ENCODE measurements at regions not wholly inside any gene's neighbourhood (a gene's known extent, or its start where the extent isn't known, plus 50 kb on each side); places are given as distances from the start of the nearest gene placed in this dataset.

- no peaks in the 10 kb centered on the region for H3K36me3 ChIP-seq (ENCODE audit: control insufficient read depth, insufficient read depth, low read length, severe bottlenecking)
- H3K4me3 ChIP-seq (ENCODE audit: low read length) = no peak overlapping the region
- peaks cover 71% of the 10 kb centered on the region for H3K27me3 ChIP-seq (replicated peaks; ENCODE audit: control insufficient read depth, insufficient read depth, low read length)
- peaks cover 4% of the 10 kb centered on the region for H3K4me1 ChIP-seq (ENCODE audit: control insufficient read depth, insufficient read depth, low read length)
- H3K9me3 ChIP-seq (ENCODE audit: control insufficient read depth, low read length) = no peaks in the 10 kb centered on the region
- DNase-seq (ENCODE audit: low read depth) = no peak
- H3K9ac ChIP-seq (ENCODE audit: low read length) = no peak overlapping the region
Measured at GRCh38 chr7:128161466-128162125, 79.5 kb upstream of the LEP start.

GRCh38 chr7:128162666-128163065 is 78.4 kb upstream of the LEP start:
- Histone ChIP-seq H3K4me1 (ENCODE audit: control insufficient read depth, insufficient read depth, low read length) (peaks cover 11% of the 10 kb centered on the region), H3K36me3 (ENCODE audit: control insufficient read depth, insufficient read depth, low read length, severe bottlenecking) (no peaks in the 10 kb centered on the region), H3K4me3 (ENCODE audit: low read length) (no peak overlapping the region), H3K9ac (ENCODE audit: low read length) (no peak overlapping the region), H3K27me3 (replicated peaks; ENCODE audit: control insufficient read depth, insufficient read depth, low read length) (peaks cover 66% of the 10 kb centered on the region), H3K9me3 (ENCODE audit: control insufficient read depth, low read length) (no peaks in the 10 kb centered on the region)
- no peak for DNase-seq (ENCODE audit: low read depth)

DNA sequence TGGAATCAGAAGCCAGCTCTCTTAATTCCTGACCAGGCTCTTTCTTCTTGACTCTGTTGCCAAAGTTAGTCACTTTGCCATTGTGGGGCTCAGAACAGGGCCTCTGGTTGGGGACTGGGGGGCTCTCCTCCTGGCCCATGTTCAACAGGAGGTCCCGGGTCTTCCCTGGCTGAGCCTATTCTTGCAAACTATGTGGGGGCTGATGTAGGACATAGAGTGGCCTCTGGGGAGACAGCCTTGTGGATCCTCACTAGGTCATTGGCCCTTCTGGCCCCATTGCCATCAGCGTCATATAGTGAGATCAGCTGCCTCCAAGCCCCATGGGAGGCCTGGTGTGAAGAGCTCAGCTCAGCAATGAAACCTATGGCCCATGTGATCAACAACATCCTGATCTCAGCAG is 77.6 kb upstream of the LEP start:
- no peak for DNase-seq (ENCODE audit: low read depth)
- H3K4me3 ChIP-seq (ENCODE audit: low read length) = no peak overlapping the region
- H3K27me3 ChIP-seq (replicated peaks; ENCODE audit: control insufficient read depth, insufficient read depth, low read length) = peaks cover 66% of the 10 kb centered on the region
- H3K9ac ChIP-seq (ENCODE audit: low read length) = no peak overlapping the region
- peaks cover 15% of the 10 kb centered on the region for H3K4me1 ChIP-seq (ENCODE audit: control insufficient read depth, insufficient read depth, low read length)
- H3K36me3 ChIP-seq (ENCODE audit: control insufficient read depth, insufficient read depth, low read length, severe bottlenecking) = no peaks in the 10 kb centered on the region
- no peaks in the 10 kb centered on the region for H3K9me3 ChIP-seq (ENCODE audit: control insufficient read depth, low read length)

GRCh38 chr7:128164061-128164954 is 76.8 kb upstream of the LEP start:
- no peak overlapping the region for H3K9ac ChIP-seq (ENCODE audit: low read length)
- DNase-seq (ENCODE audit: low read depth) = peak; percentile 42
- no peaks in the 10 kb centered on the region for H3K9me3 ChIP-seq (ENCODE audit: control insufficient read depth, low read length)
- no peaks in the 10 kb centered on the region for H3K36me3 ChIP-seq (ENCODE audit: control insufficient read depth, insufficient read depth, low read length, severe bottlenecking)
- no peak overlapping the region for H3K4me3 ChIP-seq (ENCODE audit: low read length)
- peaks cover 15% of the 10 kb centered on the region for H3K4me1 ChIP-seq (ENCODE audit: control insufficient read depth, insufficient read depth, low read length)
- peaks cover 69% of the 10 kb centered on the region for H3K27me3 ChIP-seq (replicated peaks; ENCODE audit: control insufficient read depth, insufficient read depth, low read length)

DNA sequence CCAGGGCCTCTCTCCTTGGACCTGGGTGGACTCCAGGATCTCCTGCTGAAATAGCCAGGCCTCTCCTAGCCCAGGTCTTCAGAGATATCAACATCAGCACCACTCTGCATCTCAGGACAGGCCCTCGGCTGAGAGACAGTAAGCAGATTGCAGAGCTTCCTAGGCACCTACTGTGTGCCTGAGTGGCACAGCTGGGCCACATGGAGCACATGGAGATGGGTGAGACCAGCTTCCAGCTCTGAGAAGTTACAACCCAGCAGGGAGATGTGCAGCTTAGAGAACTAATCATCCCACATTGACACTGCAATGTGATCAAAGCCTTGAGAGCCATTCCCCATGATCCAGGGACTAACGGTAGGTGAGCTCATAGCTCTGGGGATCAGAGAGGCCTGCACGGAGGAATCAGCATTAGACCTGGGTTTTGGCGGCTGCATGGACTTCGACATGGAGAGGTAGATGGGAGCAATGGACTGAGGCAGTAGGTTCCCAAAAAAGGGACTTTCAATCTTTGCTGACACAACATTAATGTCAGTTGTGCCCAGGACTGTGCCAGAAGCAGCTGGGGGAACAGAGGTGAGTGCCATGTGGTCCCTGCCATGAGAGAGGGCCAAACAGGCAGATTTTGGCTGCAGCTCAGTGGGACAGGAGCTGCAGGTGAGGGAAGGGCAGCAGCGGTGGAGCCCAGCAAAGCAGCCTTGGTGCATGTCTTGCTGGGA is 76.0 kb upstream of the LEP start:
- no peak overlapping the region for H3K4me3 ChIP-seq (ENCODE audit: low read length)
- H3K9ac ChIP-seq (ENCODE audit: low read length) = no peak overlapping the region
- peaks cover 71% of the 10 kb centered on the region for H3K27me3 ChIP-seq (replicated peaks; ENCODE audit: control insufficient read depth, insufficient read depth, low read length)
- no peaks in the 10 kb centered on the region for H3K36me3 ChIP-seq (ENCODE audit: control insufficient read depth, insufficient read depth, low read length, severe bottlenecking)
- H3K9me3 ChIP-seq (ENCODE audit: control insufficient read depth, low read length) = no peaks in the 10 kb centered on the region
- DNase-seq (ENCODE audit: low read depth) = no peak
- H3K4me1 ChIP-seq (ENCODE audit: control insufficient read depth, insufficient read depth, low read length) = peaks cover 15% of the 10 kb centered on the region

DNA sequence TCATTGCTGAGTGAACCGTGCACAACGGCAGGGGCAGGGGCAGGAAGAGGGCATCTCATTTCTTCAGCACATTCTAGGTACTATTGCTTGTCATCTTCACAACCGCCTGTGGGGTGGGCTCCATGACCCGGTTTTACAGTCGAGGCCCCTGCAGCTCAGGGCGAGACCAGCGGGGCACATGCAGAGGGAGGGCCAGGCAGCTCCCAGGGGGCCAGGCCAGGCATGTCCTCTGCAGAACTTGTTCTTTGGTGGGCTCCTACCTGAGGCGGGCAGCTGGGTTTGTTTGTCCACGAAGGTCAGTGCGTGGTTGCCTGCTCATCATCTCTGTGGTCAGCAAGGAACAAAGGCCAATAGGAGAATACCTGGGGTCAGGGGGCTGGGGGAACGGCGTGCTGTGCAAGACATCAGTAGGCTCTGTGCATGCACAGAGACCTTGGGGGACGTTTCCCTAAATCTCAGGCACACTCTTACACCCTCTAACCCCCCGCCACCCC is 75.1 kb upstream of the LEP start:
- no peaks in the 10 kb centered on the region for H3K9me3 ChIP-seq (ENCODE audit: control insufficient read depth, low read length)
- H3K27me3 ChIP-seq (replicated peaks; ENCODE audit: control insufficient read depth, insufficient read depth, low read length) = peaks cover 69% of the 10 kb centered on the region
- no peak for DNase-seq (ENCODE audit: low read depth)
- H3K4me1 ChIP-seq (ENCODE audit: control insufficient read depth, insufficient read depth, low read length) = peaks cover 15% of the 10 kb centered on the region
- no peaks in the 10 kb centered on the region for H3K36me3 ChIP-seq (ENCODE audit: control insufficient read depth, insufficient read depth, low read length, severe bottlenecking)
- H3K4me3 ChIP-seq (ENCODE audit: low read length) = no peak overlapping the region
- no peak overlapping the region for H3K9ac ChIP-seq (ENCODE audit: low read length)

DNA sequence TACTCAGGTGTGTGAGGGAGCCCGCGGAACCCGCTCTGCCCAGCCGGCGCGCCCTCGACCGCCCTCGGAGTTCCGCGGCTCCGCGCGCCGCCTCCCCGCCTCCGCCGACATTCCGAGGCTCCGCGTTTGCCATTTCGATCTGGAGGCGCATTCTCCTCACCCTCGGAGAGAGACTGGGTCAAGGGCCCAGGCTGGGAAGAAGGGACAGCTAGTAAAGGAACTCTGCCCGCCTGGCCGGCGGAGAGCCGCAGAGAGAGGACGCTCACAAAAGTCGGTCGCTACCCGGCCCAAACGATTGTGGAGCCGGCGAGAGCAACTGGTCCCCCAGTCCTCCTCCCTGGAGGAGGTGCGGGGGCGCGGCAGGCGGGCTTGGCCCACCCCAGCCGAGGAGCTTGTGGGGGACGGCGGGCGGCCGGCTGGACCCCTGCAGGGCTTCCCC is 74.5 kb upstream of the LEP start:
- H3K27me3 ChIP-seq (replicated peaks; ENCODE audit: control insufficient read depth, insufficient read depth, low read length) = peaks cover 69% of the 10 kb centered on the region

DNA sequence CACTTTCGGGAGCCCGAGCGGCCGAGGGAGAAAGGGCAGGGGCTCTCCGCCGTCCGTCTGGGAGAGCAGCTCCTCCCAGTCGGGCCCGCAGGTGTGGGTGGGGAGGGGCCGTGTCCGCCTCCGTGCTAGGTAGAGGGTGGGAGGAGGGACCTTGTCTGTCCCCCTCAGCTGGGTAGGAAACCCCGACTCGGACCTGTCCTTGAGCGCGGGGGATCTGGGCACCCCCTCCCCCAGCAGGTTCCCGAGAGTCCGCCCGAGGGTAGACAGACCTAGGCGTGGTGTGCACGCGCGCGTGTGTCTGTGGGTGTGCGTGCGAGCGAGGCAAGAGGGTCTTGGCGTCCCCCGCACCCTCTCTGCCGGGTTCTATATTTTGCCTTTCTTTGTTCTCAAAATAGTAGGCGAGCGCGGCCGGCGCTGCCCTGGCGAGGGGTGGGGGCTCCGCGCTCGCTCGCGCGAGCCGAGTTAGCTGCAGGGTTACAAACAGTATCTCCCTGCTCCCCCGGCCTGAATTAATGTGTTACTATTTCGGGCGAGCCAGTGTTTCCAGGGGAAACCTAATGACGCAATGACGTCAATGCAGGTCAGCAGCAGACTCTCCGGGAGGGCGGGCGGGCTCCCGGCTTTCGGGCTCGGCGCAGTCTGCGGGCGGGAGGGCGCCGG is 73.9 kb upstream of the LEP start:
- H3K4me3 ChIP-seq (ENCODE audit: low read length) = peak overlapping the region; percentile 65
- H3K9me3 ChIP-seq (ENCODE audit: control insufficient read depth, low read length) = no peaks in the 10 kb centered on the region
- H3K4me1 ChIP-seq (ENCODE audit: control insufficient read depth, insufficient read depth, low read length) = peaks cover 15% of the 10 kb centered on the region
- DNase-seq (ENCODE audit: low read depth) = peak; percentile 58
- peaks cover 70% of the 10 kb centered on the region for H3K27me3 ChIP-seq (replicated peaks; ENCODE audit: control insufficient read depth, insufficient read depth, low read length)
- no peaks in the 10 kb centered on the region for H3K36me3 ChIP-seq (ENCODE audit: control insufficient read depth, insufficient read depth, low read length, severe bottlenecking)
- H3K9ac ChIP-seq (ENCODE audit: low read length) = no peak overlapping the region

More for the DNA sequence above, 74.5 kb upstream of the LEP start:
- Histone ChIP-seq H3K4me1 (ENCODE audit: control insufficient read depth, insufficient read depth, low read length) (peaks cover 15% of the 10 kb centered on the region), H3K9ac (ENCODE audit: low read length) (no peak overlapping the region), H3K36me3 (ENCODE audit: control insufficient read depth, insufficient read depth, low read length, severe bottlenecking) (no peaks in the 10 kb centered on the region), H3K9me3 (ENCODE audit: control insufficient read depth, low read length) (no peaks in the 10 kb centered on the region), H3K4me3 (ENCODE audit: low read length) (peak overlapping the region; percentile 65)
- peak; percentile 19 for DNase-seq (ENCODE audit: low read depth)

GRCh38 chr7:128167791-128168666 is 73.0 kb upstream of the LEP start:
- Histone ChIP-seq H3K4me1 (ENCODE audit: control insufficient read depth, insufficient read depth, low read length) (peaks cover 15% of the 10 kb centered on the region), H3K4me3 (ENCODE audit: low read length) (no peak overlapping the region), H3K27me3 (replicated peaks; ENCODE audit: control insufficient read depth, insufficient read depth, low read length) (peaks cover 67% of the 10 kb centered on the region), H3K36me3 (ENCODE audit: control insufficient read depth, insufficient read depth, low read length, severe bottlenecking) (no peaks in the 10 kb centered on the region), H3K9me3 (ENCODE audit: control insufficient read depth, low read length) (no peaks in the 10 kb centered on the region), H3K9ac (ENCODE audit: low read length) (no peak overlapping the region)
- no peak for DNase-seq (ENCODE audit: low read depth)

- Histone ChIP-seq H3K9ac (ENCODE audit: low read length) (no peak overlapping the region), H3K4me1 (ENCODE audit: control insufficient read depth, insufficient read depth, low read length) (peaks cover 15% of the 10 kb centered on the region), H3K9me3 (ENCODE audit: control insufficient read depth, low read length) (no peaks in the 10 kb centered on the region), H3K27me3 (replicated peaks; ENCODE audit: control insufficient read depth, insufficient read depth, low read length) (peaks cover 69% of the 10 kb centered on the region), H3K36me3 (ENCODE audit: control insufficient read depth, insufficient read depth, low read length, severe bottlenecking) (no peaks in the 10 kb centered on the region), H3K4me3 (ENCODE audit: low read length) (no peak overlapping the region)
- DNase-seq (ENCODE audit: low read depth) = peak; percentile 38
Measured at GRCh38 chr7:128168667-128169210, 72.3 kb upstream of the LEP start.

Data from adipocyte (in vitro differentiated cells).